Fibroblast of pulmonary artery (primary cell): ENCODE measurements at regions not wholly inside any gene's neighbourhood (a gene's known extent, or its start where the extent isn't known, plus 50 kb on each side); places are given as distances from the start of the nearest gene placed in this dataset.
"Not testable (repeated sequence)": the region's sequence is repeated elsewhere in the genome, so short reads cannot be mapped to it uniquely, and the experiment has no call there.

Experiments used
- DNase-seq: peaks from one replicate; pipeline ENCODE4 v3.0.0-alpha.2; 2010; ENCODE audit warnings: low read depth
- H3K4me3 ChIP-seq: replicated peaks from 2 replicates; pipeline ENCODE4 v1.5.1; 2011; ENCODE audit warnings: low read depth, mild to moderate bottlenecking, control low read depth, low read length, moderate library complexity
- TF ChIP-seq, protein P1 (sequence below): IDR thresholded peaks from 2 replicates; pipeline ENCODE4 v1.5.1; 2011; ENCODE audit warnings: mild to moderate bottlenecking, control low read depth, low read length, inconsistent platforms; ENCODE audit errors: missing control alignments

- no peak overlapping the region for H3K4me3 ChIP-seq
- TF ChIP-seq, protein P1, sequence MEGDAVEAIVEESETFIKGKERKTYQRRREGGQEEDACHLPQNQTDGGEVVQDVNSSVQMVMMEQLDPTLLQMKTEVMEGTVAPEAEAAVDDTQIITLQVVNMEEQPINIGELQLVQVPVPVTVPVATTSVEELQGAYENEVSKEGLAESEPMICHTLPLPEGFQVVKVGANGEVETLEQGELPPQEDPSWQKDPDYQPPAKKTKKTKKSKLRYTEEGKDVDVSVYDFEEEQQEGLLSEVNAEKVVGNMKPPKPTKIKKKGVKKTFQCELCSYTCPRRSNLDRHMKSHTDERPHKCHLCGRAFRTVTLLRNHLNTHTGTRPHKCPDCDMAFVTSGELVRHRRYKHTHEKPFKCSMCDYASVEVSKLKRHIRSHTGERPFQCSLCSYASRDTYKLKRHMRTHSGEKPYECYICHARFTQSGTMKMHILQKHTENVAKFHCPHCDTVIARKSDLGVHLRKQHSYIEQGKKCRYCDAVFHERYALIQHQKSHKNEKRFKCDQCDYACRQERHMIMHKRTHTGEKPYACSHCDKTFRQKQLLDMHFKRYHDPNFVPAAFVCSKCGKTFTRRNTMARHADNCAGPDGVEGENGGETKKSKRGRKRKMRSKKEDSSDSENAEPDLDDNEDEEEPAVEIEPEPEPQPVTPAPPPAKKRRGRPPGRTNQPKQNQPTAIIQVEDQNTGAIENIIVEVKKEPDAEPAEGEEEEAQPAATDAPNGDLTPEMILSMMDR: no peak
These were observed 109.5 kb upstream of the CDK6 start for GRCh38 chr7:92945840-92946239.

DNA sequence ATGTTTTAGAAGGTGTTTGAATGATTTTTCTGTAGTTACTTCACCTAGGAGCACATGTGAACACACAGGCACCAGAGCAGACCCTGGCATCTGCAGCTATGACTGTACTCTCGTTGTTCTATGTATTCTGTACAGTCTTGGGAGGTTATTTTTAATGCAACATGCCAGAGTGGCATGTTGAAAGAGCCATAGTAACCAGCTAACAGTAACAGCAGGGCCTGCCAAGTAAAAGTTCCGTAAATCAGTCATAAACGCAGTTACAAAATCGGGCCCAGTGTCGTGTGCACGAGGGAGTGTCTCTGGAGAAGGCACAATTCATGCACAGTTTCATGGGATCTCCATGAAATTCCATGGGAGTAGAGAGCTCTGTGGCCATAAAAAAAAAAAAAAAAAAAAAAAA lies 108.3 kb upstream of the CDK6 start:
- H3K4me3 ChIP-seq: no peak overlapping the region
- TF ChIP-seq, protein P1: no peak
- DNase-seq: peak; percentile 29

More at GRCh38 chr7:92945840-92946239, 109.5 kb upstream of the CDK6 start:
- DNase-seq: no peak

- H3K4me3 ChIP-seq, DNase-seq: not testable (repeated sequence)
These were observed 106.3 kb upstream of the CDK6 start for GRCh38 chr7:92942706-92943105.

DNA sequence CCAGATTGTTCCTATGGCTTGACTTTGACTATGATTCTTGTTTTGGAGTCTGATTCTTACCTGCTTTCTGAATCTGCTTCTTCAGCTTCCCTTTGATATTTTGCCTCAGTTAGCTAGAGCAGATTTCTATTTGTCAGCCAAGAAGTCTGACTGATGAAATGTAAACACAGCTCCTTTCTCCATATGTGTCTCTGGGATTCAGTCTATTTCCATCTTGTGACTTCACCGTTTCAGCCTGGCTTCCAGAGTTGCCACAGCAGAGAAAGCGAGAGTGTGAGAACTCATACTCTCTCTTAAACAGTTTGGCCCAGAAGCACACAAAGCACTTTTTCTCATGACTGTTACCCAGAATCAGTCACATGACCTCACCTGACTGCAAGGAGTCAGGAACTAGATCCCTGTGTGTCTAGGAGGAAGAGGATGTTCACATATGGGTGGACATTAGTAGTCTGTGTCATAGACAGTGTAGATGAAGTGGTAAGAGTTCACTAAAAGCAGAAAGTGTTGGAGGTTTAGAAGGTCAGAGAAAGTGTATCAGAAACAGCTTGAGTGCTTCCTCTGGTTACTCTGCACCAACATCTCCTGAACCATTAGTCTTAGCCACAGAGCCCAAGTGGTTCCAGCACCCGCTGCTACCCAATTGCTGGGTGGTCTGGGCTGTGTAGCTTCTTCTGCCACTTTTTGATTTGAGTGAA lies 103.4 kb upstream of the CDK6 start:
- H3K4me3 ChIP-seq: no peak overlapping the region
- no peak for DNase-seq
- TF ChIP-seq, protein P1: no peak

DNA sequence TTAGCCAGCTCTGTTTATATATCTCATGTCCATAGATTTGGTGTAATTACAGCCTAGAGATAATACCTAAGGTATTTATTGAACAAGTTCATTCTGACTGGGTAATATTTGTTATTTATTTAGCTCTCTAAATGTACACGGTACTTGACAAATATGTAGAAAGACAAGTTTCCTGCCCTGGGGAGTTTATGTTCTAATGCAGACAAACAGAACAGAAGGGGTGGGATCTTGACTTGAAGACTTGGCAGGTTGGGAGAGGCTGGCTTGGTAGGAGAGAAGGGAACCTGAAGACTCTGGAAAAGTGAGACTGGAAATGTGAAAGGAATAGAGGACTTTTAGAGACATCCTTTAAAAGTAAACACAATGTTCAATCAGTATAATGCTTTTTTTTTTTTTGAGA lies 97.7 kb upstream of the CDK6 start:
- no peak overlapping the region for H3K4me3 ChIP-seq
- TF ChIP-seq, protein P1: no peak
- no peak for DNase-seq

DNA sequence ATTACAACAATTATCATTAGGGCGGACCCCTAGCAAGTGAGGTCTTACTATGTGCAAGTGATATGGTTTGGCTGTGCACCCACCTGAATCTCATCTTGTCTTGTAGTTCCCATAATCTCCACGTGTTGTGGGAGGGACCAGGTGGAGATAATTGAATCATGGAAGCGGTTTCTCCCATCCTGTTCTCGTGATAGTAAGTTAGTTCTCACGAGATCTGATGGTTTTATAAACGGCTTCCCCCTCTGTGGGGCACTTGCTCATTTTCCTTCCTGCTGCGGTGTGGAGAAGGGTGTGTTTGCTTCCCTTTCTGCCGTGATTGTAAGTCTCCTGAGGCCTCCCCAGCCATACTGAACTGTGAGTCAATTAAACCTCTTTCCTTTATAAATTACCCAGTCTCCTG lies 96.1 kb upstream of the CDK6 start:
- H3K4me3 ChIP-seq: no peak overlapping the region
- TF ChIP-seq, protein P1: no peak
- DNase-seq: no peak

DNA sequence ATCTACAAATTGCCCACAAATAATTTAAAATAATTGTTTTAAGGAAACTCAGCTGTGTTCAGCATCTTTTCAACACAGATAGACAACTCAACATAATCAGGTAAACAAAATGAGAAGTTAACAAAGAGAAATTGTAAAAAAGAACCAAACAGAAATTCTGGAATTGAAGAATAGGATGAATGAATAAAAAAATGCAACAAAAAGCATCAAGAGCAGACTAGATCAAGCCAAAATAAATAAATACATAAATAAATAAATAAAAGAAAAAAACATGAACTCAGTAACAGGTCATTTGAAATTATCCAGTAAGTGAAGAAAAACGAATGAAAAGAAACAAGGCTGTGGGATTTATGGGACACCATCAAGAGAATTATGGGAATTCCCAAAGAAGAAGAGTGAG lies 94.0 kb upstream of the CDK6 start:
- H3K4me3 ChIP-seq: no peak overlapping the region
- DNase-seq: no peak
- TF ChIP-seq, protein P1: no peak
